Inflammatory macrophage treated with lipopolysaccharide for 1 hour (primary cell): ENCODE measurements at regions not wholly inside any gene's neighbourhood (a gene's known extent, or its start where the extent isn't known, plus 50 kb on each side); places are given as distances from the start of the nearest gene placed in this dataset.

ENCODE experiments used
- DNase-seq, 2 donors: peaks; one replicate each; pipeline ENCODE4 v3.0.0-alpha.2; 2020 to 2022

- no peak for DNase-seq
Measured at GRCh38 chr5:109630093-109630492, 59.6 kb upstream of the MAN2A1 start.

GRCh38 chr5:109628591-109628990, 61.1 kb upstream of the MAN2A1 start:
- no peak for DNase-seq

- DNase-seq = peak in 1 of 2 donors; percentile 19
Measured at GRCh38 chr5:109621266-109621665, 68.5 kb upstream of the MAN2A1 start.

- DNase-seq = peak in 1 of 2 donors; percentile 16
Measured at GRCh38 chr5:109620651-109621050, 69.1 kb upstream of the MAN2A1 start.

GRCh38 chr5:109619606-109620005, 70.1 kb upstream of the MAN2A1 start:
- DNase-seq = no peak

GRCh38 chr5:109619021-109619460, 70.7 kb upstream of the MAN2A1 start:
- DNase-seq = peak; percentile 41 to 45

GRCh38 chr5:109614981-109615380, 74.7 kb upstream of the MAN2A1 start:
- no peak for DNase-seq

- DNase-seq = no peak
Measured at GRCh38 chr5:109614301-109614700, 75.4 kb upstream of the MAN2A1 start.

- no peak for DNase-seq
Measured at GRCh38 chr5:109612278-109612905, 77.3 kb upstream of the MAN2A1 start.

- no peak for DNase-seq
Measured at GRCh38 chr5:109611505-109611904, 78.2 kb upstream of the MAN2A1 start.

- no peak for DNase-seq
Measured at GRCh38 chr5:109611061-109611460, 78.7 kb upstream of the MAN2A1 start.

GRCh38 chr5:109610581-109610980, 79.1 kb upstream of the MAN2A1 start:
- no peak for DNase-seq

- DNase-seq = no peak
Measured at GRCh38 chr5:109605207-109605730, 84.5 kb upstream of the MAN2A1 start.

- no peak for DNase-seq
Measured at GRCh38 chr5:109604758-109605157, 85.0 kb upstream of the MAN2A1 start.

- DNase-seq = no peak
Measured at GRCh38 chr5:109601736-109602135, 88.0 kb upstream of the MAN2A1 start.

- DNase-seq = no peak
Measured at GRCh38 chr5:109597893-109598292, 91.8 kb upstream of the MAN2A1 start.

- no peak for DNase-seq
Measured at GRCh38 chr5:109594217-109594616, 95.5 kb upstream of the MAN2A1 start.

- DNase-seq = no peak
Measured at GRCh38 chr5:109590799-109591198, 98.9 kb upstream of the MAN2A1 start.

- DNase-seq = no peak
Measured at GRCh38 chr5:109589986-109590385, 99.7 kb upstream of the MAN2A1 start.

- DNase-seq = no peak
Measured at GRCh38 chr5:109589239-109589638, 100.5 kb upstream of the MAN2A1 start.

- no peak for DNase-seq
Measured at GRCh38 chr5:109588281-109589035, 101.3 kb upstream of the MAN2A1 start.

GRCh38 chr5:109584986-109585599, 104.6 kb upstream of the MAN2A1 start:
- DNase-seq = no peak

GRCh38 chr5:109580225-109580624, 109.5 kb upstream of the MAN2A1 start:
- no peak for DNase-seq

GRCh38 chr5:109575506-109575905, 114.2 kb upstream of the MAN2A1 start:
- DNase-seq = no peak
